H9 (cell line): ENCODE measurements at regions not wholly inside any gene's neighbourhood (a gene's known extent, or its start where the extent isn't known, plus 50 kb on each side); places are given as distances from the start of the nearest gene placed in this dataset.

ENCODE experiments used
- DNase-seq: peaks from one replicate; pipeline ENCODE4 v3.0.0-alpha.2; 2017
- H2AFZ ChIP-seq: one replicate; pipeline ENCODE4 v1.6.1; 2013; ENCODE audit warnings: mild to moderate bottlenecking, low read length, control low read depth, moderate library complexity
- H2AK5ac ChIP-seq: 2 replicates; pipeline ENCODE4 v1.6.1; 2013; ENCODE audit warnings: low read length, control low read depth, mixed read lengths; ENCODE audit not compliant: insufficient read length
- H2BK120ac ChIP-seq: one replicate; pipeline ENCODE4 v1.6.1; 2013; ENCODE audit warnings: low read depth, mild to moderate bottlenecking, low read length, control low read depth, inconsistent platforms; ENCODE audit not compliant: poor library complexity, severe bottlenecking
- H2BK12ac ChIP-seq: 2 replicates; pipeline ENCODE4 v1.6.1; 2013; ENCODE audit warnings: low read length, control low read depth, mixed read lengths, low read depth; ENCODE audit not compliant: insufficient read length
- H2BK15ac ChIP-seq: 2 replicates; pipeline ENCODE4 v1.6.1; 2013; ENCODE audit warnings: low read depth, low read length, control low read depth
- H2BK20ac ChIP-seq: one replicate; pipeline ENCODE4 v1.6.1; 2013; ENCODE audit warnings: low read depth, mild to moderate bottlenecking, low read length, control low read depth, inconsistent platforms; ENCODE audit not compliant: poor library complexity, severe bottlenecking
- H2BK5ac ChIP-seq: 2 replicates; pipeline ENCODE4 v1.6.1; 2013; ENCODE audit warnings: low read length, control low read depth, mixed read lengths; ENCODE audit not compliant: insufficient read length
- H3K14ac ChIP-seq: 2 replicates; pipeline ENCODE4 v1.6.1; 2013; ENCODE audit warnings: low read length, control low read depth; ENCODE audit not compliant: insufficient read depth
- H3K18ac ChIP-seq: 2 replicates; pipeline ENCODE4 v1.6.1; 2013; ENCODE audit warnings: low read depth, mild to moderate bottlenecking, mixed read lengths, low read length, control low read depth; ENCODE audit not compliant: insufficient read length
- H3K23ac ChIP-seq: 2 replicates; pipeline ENCODE4 v1.6.1; 2013; ENCODE audit warnings: low read length, control low read depth, mixed read lengths, low read depth; ENCODE audit not compliant: insufficient read length
- H3K23me2 ChIP-seq: 2 replicates; pipeline ENCODE4 v1.6.1; 2013; ENCODE audit warnings: low read depth, mild to moderate bottlenecking, mixed read lengths, low read length, control low read depth; ENCODE audit not compliant: insufficient read length, poor library complexity, severe bottlenecking
- H3K27ac ChIP-seq: 2 replicates; pipeline ENCODE4 v1.5.1; 2013; ENCODE audit warnings: low read length, control low read depth, mixed read lengths, low read depth; ENCODE audit not compliant: insufficient read length
- H3K27me3 ChIP-seq: 2 replicates; pipeline ENCODE4 v1.6.1; 2013; ENCODE audit warnings: low read length, control low read depth, inconsistent platforms; ENCODE audit not compliant: insufficient read depth
- H3K4ac ChIP-seq: 2 replicates; pipeline ENCODE4 v1.6.1; 2013; ENCODE audit warnings: low read depth, mild to moderate bottlenecking, control low read depth, inconsistent platforms, low read length, moderate library complexity
- H3K4me1 ChIP-seq: 2 replicates; pipeline ENCODE4 v1.6.1; 2013; ENCODE audit warnings: low read length, control low read depth, inconsistent platforms; ENCODE audit not compliant: insufficient read depth
- H3K4me2 ChIP-seq: 2 replicates; pipeline ENCODE4 v1.6.1; 2013; ENCODE audit warnings: low read length, control low read depth, mixed read lengths; ENCODE audit not compliant: insufficient read length, insufficient read depth
- H3K56ac ChIP-seq: 2 replicates; pipeline ENCODE4 v1.6.1; 2013; ENCODE audit warnings: low read depth, mild to moderate bottlenecking, mixed read lengths, low read length, control low read depth; ENCODE audit not compliant: insufficient read length
- H3K79me1 ChIP-seq: 2 replicates; pipeline ENCODE4 v1.6.1; 2013; ENCODE audit warnings: low read depth, mild to moderate bottlenecking, moderate library complexity, low read length, control low read depth, inconsistent platforms; ENCODE audit not compliant: insufficient read depth, poor library complexity, severe bottlenecking
- H3K79me2 ChIP-seq: 2 replicates; pipeline ENCODE4 v1.6.1; 2013; ENCODE audit warnings: low read length, control low read depth, inconsistent platforms; ENCODE audit not compliant: insufficient read depth
- H3K9ac ChIP-seq: 2 replicates; pipeline ENCODE4 v1.6.1; 2013; ENCODE audit warnings: low read length, control low read depth, mixed read lengths; ENCODE audit not compliant: insufficient read length; ENCODE audit errors: extremely low read depth
- H3K9me3 ChIP-seq: one replicate; pipeline ENCODE4 v1.6.1; 2013; ENCODE audit warnings: low read depth, low read length, inconsistent platforms; ENCODE audit not compliant: control insufficient read depth
- H3T11ph ChIP-seq: one replicate; pipeline ENCODE4 v1.6.1; 2013; ENCODE audit warnings: mild to moderate bottlenecking, low read length, control low read depth, inconsistent platforms
- H4K20me1 ChIP-seq: one replicate; pipeline ENCODE4 v1.6.1; 2013; ENCODE audit not compliant: control insufficient read depth, insufficient read length, insufficient read depth
- H4K5ac ChIP-seq: 2 replicates; pipeline ENCODE4 v1.6.1; 2013; ENCODE audit warnings: low read depth, mild to moderate bottlenecking, mixed read lengths, low read length, control low read depth; ENCODE audit not compliant: insufficient read length
- H4K8ac ChIP-seq: replicated peaks from 2 replicates; pipeline ENCODE4 v1.6.1; 2013; ENCODE audit warnings: low read length, control low read depth, mixed read lengths, low read depth; ENCODE audit not compliant: insufficient read length
- H4K91ac ChIP-seq: 2 replicates; pipeline ENCODE4 v1.6.1; 2013; ENCODE audit warnings: low read depth, mild to moderate bottlenecking, moderate library complexity, mixed read lengths, low read length, control low read depth; ENCODE audit not compliant: insufficient read length
- H3K27ac Mint-ChIP-seq, 3 experiments: 2 replicates in 2 of 3; 3 replicates in 1 of 3; pipeline ENCODE4 v1.8.0; 2020 to 2021; ENCODE audit warnings: mixed read lengths in 3 of 3, mild to moderate bottlenecking in 1 of 3, moderate library complexity in 1 of 3
- H3K27me3 Mint-ChIP-seq: 2 replicates; pipeline ENCODE4 v1.8.0; 2021; ENCODE audit warnings: low read depth, mild to moderate bottlenecking, moderate library complexity, mixed read lengths
- H3K36me3 Mint-ChIP-seq, 3 experiments: 2 replicates in 2 of 3; 3 replicates in 1 of 3; pipeline ENCODE4 v1.8.0; 2020 to 2021; ENCODE audit warnings: low read depth in 3 of 3, mixed read lengths in 3 of 3; ENCODE audit not compliant: insufficient read depth in 1 of 3
- H3K4me1 Mint-ChIP-seq, 2 experiments: 2 replicates each; pipeline ENCODE4 v1.8.0; 2020; ENCODE audit warnings: mixed read lengths in 2 of 2
- H3K4me3 Mint-ChIP-seq, 2 experiments: 2 replicates in 1 of 2; 3 replicates in 1 of 2; pipeline ENCODE4 v1.8.0; 2020 to 2021; ENCODE audit warnings: mild to moderate bottlenecking in 2 of 2, mixed read lengths in 2 of 2, moderate library complexity in 1 of 2
- H3K9me3 Mint-ChIP-seq, 2 experiments: 2 replicates in 1 of 2; 3 replicates in 1 of 2; pipeline ENCODE4 v1.8.0; 2020; ENCODE audit warnings: mild to moderate bottlenecking in 2 of 2, mixed read lengths in 2 of 2, moderate library complexity in 1 of 2
- CTCF ChIP-seq: fragments of 200-600 bp; sonication (generic); conservative IDR thresholded peaks from 3 replicates; pipeline ENCODE4 v1.8.0; 2021; ENCODE audit warnings: antibody characterized with exemption, mild to moderate bottlenecking
- WGBS: extraction: QIAGEN DNeasy Blood & Tissue Kit; methylation state at CpG from one replicate; pipeline ENCODE4 v1.1.7; 2013; ENCODE audit warnings: missing lambda C conversion rate, low lambda C conversion rate, mixed read lengths; ENCODE audit not compliant: insufficient read length; ENCODE audit errors: extremely low coverage; 5-methylcytosine and 5-hydroxymethylcytosine counted together

- H3K36me3 Mint-ChIP-seq = no peaks in the 10 kb centered on the region
- no peak overlapping the region for H4K5ac ChIP-seq
- no peak overlapping the region for H3K23ac ChIP-seq
- no peak overlapping the region for H3K14ac ChIP-seq
- no peaks in the 10 kb centered on the region for H3K23me2 ChIP-seq
- no peak overlapping the region for H3K27ac ChIP-seq
- no CpG with 5 or more reads among the region's 4 CpGs for WGBS
- H2BK15ac ChIP-seq = no peak overlapping the region
- no peak overlapping the region for H2AK5ac ChIP-seq
- peak; percentile 77 for TF ChIP-seq CTCF
- no peak overlapping the region for H4K91ac ChIP-seq
- H4K20me1 ChIP-seq = no peaks in the 10 kb centered on the region
- no peak overlapping the region for H3K18ac ChIP-seq
- DNase-seq = peak; percentile 75
- no peak overlapping the region for H3T11ph ChIP-seq
- no peak overlapping the region for H2BK20ac ChIP-seq
- H4K8ac ChIP-seq = no peak overlapping the region
- H3K79me1 ChIP-seq = no peaks in the 10 kb centered on the region
- H2BK12ac ChIP-seq = no peak overlapping the region
- no peak overlapping the region for H2BK5ac ChIP-seq
- no peak overlapping the region for H3K56ac ChIP-seq
- H2AFZ ChIP-seq = no peak overlapping the region
- peaks cover 47 to 50% of the 10 kb centered on the region in 2 experiments for H3K4me1 Mint-ChIP-seq
- H3K27ac Mint-ChIP-seq = no peak overlapping the region
- H3K9me3 Mint-ChIP-seq = no peaks in the 10 kb centered on the region
- H3K9me3 ChIP-seq = no peaks in the 10 kb centered on the region
- no peaks in the 10 kb centered on the region for H3K27me3 Mint-ChIP-seq
- H3K4me2 ChIP-seq = no peak overlapping the region
- H3K9ac ChIP-seq = no peak overlapping the region
- H3K4ac ChIP-seq = no peak overlapping the region
- no peaks in the 10 kb centered on the region for H3K27me3 ChIP-seq
- H3K4me1 ChIP-seq = peaks cover 9% of the 10 kb centered on the region; the same call in 1 of the 2 replicates
- H2BK120ac ChIP-seq = no peak overlapping the region
- no peak overlapping the region for H3K4me3 Mint-ChIP-seq
- H3K79me2 ChIP-seq = no peaks in the 10 kb centered on the region
Measured at GRCh38 chr20:11716239-11716944, 201.3 kb upstream of the BTBD3 start.
